ENCODE measurements at regions not wholly inside any gene's neighbourhood (a gene's known extent, or its start where the extent isn't known, plus 50 kb on each side); places are given as distances from the start of the nearest gene placed in this dataset.

DNA sequence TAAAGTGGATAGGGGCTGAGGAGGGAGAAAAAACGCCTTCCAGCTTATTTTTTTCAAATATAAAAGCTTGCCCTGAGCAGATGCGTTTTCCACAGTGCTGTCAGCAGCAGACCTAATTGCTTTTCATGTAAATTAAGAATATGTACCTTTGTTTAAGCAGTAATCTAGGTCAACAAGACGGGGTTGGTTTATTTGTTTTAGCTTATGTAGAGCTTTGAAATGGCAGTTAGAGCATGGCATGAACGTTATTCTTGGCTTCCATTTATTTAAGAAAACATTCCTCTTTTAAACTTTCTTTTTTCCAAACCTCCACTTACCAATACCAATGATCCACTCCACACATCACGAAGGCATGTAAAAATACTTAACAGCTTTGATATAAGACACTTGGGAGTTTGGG lies 220.3 kb upstream of the TENM3 start:
- TF ChIP-seq, protein P1, sequence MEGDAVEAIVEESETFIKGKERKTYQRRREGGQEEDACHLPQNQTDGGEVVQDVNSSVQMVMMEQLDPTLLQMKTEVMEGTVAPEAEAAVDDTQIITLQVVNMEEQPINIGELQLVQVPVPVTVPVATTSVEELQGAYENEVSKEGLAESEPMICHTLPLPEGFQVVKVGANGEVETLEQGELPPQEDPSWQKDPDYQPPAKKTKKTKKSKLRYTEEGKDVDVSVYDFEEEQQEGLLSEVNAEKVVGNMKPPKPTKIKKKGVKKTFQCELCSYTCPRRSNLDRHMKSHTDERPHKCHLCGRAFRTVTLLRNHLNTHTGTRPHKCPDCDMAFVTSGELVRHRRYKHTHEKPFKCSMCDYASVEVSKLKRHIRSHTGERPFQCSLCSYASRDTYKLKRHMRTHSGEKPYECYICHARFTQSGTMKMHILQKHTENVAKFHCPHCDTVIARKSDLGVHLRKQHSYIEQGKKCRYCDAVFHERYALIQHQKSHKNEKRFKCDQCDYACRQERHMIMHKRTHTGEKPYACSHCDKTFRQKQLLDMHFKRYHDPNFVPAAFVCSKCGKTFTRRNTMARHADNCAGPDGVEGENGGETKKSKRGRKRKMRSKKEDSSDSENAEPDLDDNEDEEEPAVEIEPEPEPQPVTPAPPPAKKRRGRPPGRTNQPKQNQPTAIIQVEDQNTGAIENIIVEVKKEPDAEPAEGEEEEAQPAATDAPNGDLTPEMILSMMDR (IDR thresholded peaks at IDR 0.05), result no peak
- TF ChIP-seq POLR2A (IDR thresholded peaks at IDR 0.05), result no peak
